Common myeloid progenitor, CD34-positive (primary cell): ENCODE measurements at regions not wholly inside any gene's neighbourhood (a gene's known extent, or its start where the extent isn't known, plus 50 kb on each side); places are given as distances from the start of the nearest gene placed in this dataset.

Source experiments
- CTCF ChIA-PET: fragments of 350-600 bp; sonication (Branson Sonifier 250); formaldehyde crosslinking; loops from one replicate; lab custom pipeline; 2021; ENCODE audit warnings: antibody characterized with exemption; lab: Charles Lee
- POLR2A ChIA-PET: fragments of 350-600 bp; sonication (Branson Sonifier 250); formaldehyde crosslinking; loops from one replicate; lab custom pipeline; 2021; ENCODE audit warnings: antibody characterized with exemption; lab: Charles Lee
- DNase-seq, 3 donors: peaks; one replicate each; pipeline versions ENCODE4 v3.0.0 to v3.0.0-alpha.2; 2013
- H3K27ac ChIP-seq, 2 experiments: 1 replicate in 1 of 2; 2 replicates in 1 of 2; pipeline ENCODE4 v1.7.0; 2013; ENCODE audit warnings: inconsistent platforms in 2 of 2, low read length in 2 of 2, mild to moderate bottlenecking in 2 of 2, low read depth in 1 of 2, moderate library complexity in 1 of 2; ENCODE audit not compliant: severe bottlenecking in 2 of 2, insufficient read depth in 1 of 2, poor library complexity in 1 of 2
- H3K27me3 ChIP-seq, 5 experiments: replicated peaks in 2 of 5; 1 replicate in 3 of 5; 2 replicates in 2 of 5; pipeline versions ENCODE4 v1.6.1 to v1.7.0; 2013; ENCODE audit warnings: low read length in 4 of 5, mild to moderate bottlenecking in 2 of 5, moderate library complexity in 2 of 5, inconsistent platforms in 1 of 5; ENCODE audit not compliant: insufficient read depth in 5 of 5, control insufficient read depth in 4 of 5
- H3K36me3 ChIP-seq, 4 experiments: 1 replicate in 2 of 4; 2 replicates in 2 of 4; pipeline versions ENCODE4 v1.6.1 to v1.7.0; 2013; ENCODE audit warnings: low read length in 3 of 4, control low read depth in 1 of 4, mild to moderate bottlenecking in 1 of 4; ENCODE audit not compliant: control insufficient read depth in 4 of 4, insufficient read depth in 4 of 4
- H3K4me1 ChIP-seq, 4 experiments: 1 replicate in 3 of 4; 2 replicates in 1 of 4; pipeline versions ENCODE4 v1.6.1 to v1.7.1; 2013; ENCODE audit warnings: low read length in 3 of 4, mild to moderate bottlenecking in 3 of 4, control low read depth in 1 of 4, inconsistent platforms in 1 of 4, moderate library complexity in 1 of 4; ENCODE audit not compliant: control insufficient read depth in 4 of 4, insufficient read depth in 4 of 4; ENCODE audit errors: control extremely low read depth in 1 of 4
- H3K4me3 ChIP-seq, 7 experiments: 1 replicate in 4 of 7; 2 replicates in 3 of 7; pipeline versions ENCODE4 v1.5.1 to v1.7.0; 2013; ENCODE audit warnings: mild to moderate bottlenecking in 7 of 7, low read length in 6 of 7, moderate library complexity in 6 of 7, inconsistent platforms in 2 of 7, low read depth in 2 of 7, control low read depth in 1 of 7; ENCODE audit not compliant: insufficient read depth in 4 of 7, control insufficient read depth in 1 of 7; ENCODE audit errors: extremely low read depth in 1 of 7
- H3K9me3 ChIP-seq, 5 experiments: 1 replicate in 4 of 5; 2 replicates in 1 of 5; pipeline versions ENCODE4 v1.6.1 to v1.7.1; 2013; ENCODE audit warnings: low read length in 4 of 5, mild to moderate bottlenecking in 2 of 5, inconsistent platforms in 1 of 5, low read depth in 1 of 5, moderate library complexity in 1 of 5; ENCODE audit not compliant: control insufficient read depth in 4 of 5, insufficient read depth in 2 of 5; ENCODE audit errors: control extremely low read depth in 1 of 5
- WGBS: methylation state at CpG from one replicate; pipeline ENCODE4 v1.1.5; 2013; ENCODE audit not compliant: insufficient coverage; 5-methylcytosine and 5-hydroxymethylcytosine counted together

DNA sequence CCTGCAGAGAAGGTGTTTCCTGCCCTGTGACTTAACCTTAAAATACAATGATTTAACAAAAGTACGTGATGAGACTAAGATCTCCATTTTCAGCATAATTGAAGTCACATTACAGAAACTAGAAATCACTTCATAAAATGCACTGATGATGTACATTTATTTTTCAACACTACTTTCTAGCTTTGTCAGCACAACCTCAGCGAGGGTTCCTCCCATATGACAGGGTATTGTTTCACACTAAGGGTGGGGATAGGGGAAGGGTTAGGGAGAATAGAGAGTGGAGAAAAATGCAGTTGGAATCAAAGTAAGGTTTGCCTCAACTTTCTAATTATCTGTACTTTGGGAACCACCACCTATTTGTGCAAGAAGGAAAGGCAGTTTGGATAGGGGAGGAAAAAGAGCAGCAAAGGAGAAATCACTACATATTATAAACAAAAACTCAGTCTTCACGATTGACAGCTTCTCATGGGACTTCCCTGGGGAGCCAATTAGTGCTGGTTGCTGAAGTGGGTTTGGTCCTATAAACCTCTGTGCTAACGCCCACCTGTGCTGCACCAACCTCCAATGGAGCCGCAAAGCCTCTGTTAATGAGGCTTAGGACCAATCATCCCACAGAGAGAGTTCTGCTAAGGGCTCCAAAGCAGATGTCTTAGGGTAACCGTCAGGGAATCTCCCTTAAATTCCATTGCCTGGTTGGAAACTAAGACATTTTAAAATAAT, 369.2 kb upstream of the PDE4D start:
- 100% methylated on average over 4 of the region's 6 CpGs for WGBS
- CTCF ChIA-PET = no interaction called here

DNA sequence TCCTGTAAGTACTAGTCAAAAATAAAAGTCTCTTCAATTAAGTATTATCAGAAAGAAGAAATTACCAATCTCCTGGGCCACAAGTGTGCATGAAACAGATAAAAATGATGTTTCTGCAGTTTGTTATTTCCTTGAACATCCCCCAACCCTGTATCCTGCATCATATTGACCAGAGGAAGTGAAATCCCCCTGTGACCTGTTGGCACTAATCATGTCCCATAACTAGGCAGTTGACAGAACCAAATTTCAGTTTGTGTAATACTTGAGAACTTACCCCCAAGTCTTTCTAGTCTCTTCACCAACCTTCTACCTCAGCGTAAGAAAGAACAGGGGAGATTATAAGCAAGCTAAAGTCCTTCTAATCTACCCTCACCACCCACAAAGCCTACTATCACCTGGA, 368.2 kb upstream of the PDE4D start:
- 100% methylated on average over 1 of the region's 1 CpG for WGBS
- H3K4me1 ChIP-seq = peaks cover 2 to 28% (median 8%) of the 10 kb centered on the region in 4 experiments
- POLR2A ChIA-PET = no interaction called here
- H3K27ac ChIP-seq = no peak overlapping the region
- no peaks in the 10 kb centered on the region for H3K36me3 ChIP-seq
- CTCF ChIA-PET = no interaction called here
- H3K4me3 ChIP-seq = no peak overlapping the region
- H3K27me3 ChIP-seq = no peaks in the 10 kb centered on the region
- H3K9me3 ChIP-seq = no peaks in the 10 kb centered on the region
- no peak for DNase-seq

More for the DNA sequence above, 369.2 kb upstream of the PDE4D start:
- DNase-seq = no peak
- Histone ChIP-seq H3K36me3 (no peaks in the 10 kb centered on the region), H3K9me3 (no peaks in the 10 kb centered on the region), H3K4me1 (peaks cover 2 to 28% (median 8%) of the 10 kb centered on the region in 4 experiments), H3K4me3 (no peak overlapping the region), H3K27ac (no peak overlapping the region), H3K27me3 (no peaks in the 10 kb centered on the region)
- POLR2A ChIA-PET = no interaction called here

DNA sequence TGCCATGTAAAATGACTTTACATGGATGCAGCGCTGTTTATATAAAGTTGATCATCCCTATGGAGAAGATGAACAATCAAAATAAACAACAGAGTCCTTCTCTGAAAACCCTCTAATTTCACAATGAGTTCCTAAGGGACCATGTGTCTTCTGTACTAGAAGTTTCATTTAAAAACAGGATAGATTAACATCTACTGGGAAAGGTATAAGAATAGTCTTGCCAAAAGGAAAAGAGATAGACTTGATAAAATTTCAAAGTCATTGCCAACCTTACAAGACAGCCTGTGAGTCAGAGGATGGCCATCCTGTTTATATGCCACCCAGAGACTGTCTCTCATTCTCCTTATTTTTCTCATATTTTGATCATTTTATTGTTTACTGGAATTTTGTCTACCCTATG, 367.1 kb upstream of the PDE4D start:
- Histone ChIP-seq H3K4me3 (no peak overlapping the region), H3K4me1 (peaks cover 2 to 28% (median 8%) of the 10 kb centered on the region in 4 experiments), H3K36me3 (no peaks in the 10 kb centered on the region), H3K27me3 (no peaks in the 10 kb centered on the region), H3K27ac (no peak overlapping the region), H3K9me3 (no peaks in the 10 kb centered on the region)
- POLR2A ChIA-PET = no interaction called here
- DNase-seq = no peak
- no CpG with 5 or more reads among the region's 1 CpG for WGBS
- CTCF ChIA-PET = no interaction called here

DNA sequence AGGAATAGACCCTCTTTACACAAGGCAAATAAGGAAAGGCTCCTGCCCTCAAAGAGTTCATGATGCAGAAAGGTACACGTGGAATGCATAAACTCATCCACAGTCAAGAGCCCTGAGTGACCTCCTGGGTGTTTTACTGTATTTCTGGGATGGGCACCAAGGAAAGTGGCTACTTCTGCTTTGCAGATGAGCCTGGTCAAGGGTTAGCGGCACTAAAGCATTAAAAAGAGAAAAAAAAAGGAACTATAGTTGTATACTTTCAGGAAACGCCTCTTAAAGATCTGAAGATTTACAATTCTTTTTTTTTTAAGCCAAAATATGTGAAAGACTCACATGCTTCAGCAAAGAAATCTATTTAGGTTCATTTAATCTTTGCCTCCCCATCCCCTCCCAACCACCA, 366.2 kb upstream of the PDE4D start:
- Histone ChIP-seq H3K36me3 (no peaks in the 10 kb centered on the region), H3K4me1 (peaks cover 2 to 28% (median 8%) of the 10 kb centered on the region in 4 experiments), H3K27me3 (no peaks in the 10 kb centered on the region), H3K9me3 (no peaks in the 10 kb centered on the region), H3K27ac (no peak overlapping the region), H3K4me3 (no peak overlapping the region)
- peak in 2 of 3 donors; percentile 39 to 54 for DNase-seq
- POLR2A ChIA-PET = no interaction called here
- CTCF ChIA-PET = no interaction called here
- 18% methylated on average over 1 of the region's 3 CpGs for WGBS

DNA sequence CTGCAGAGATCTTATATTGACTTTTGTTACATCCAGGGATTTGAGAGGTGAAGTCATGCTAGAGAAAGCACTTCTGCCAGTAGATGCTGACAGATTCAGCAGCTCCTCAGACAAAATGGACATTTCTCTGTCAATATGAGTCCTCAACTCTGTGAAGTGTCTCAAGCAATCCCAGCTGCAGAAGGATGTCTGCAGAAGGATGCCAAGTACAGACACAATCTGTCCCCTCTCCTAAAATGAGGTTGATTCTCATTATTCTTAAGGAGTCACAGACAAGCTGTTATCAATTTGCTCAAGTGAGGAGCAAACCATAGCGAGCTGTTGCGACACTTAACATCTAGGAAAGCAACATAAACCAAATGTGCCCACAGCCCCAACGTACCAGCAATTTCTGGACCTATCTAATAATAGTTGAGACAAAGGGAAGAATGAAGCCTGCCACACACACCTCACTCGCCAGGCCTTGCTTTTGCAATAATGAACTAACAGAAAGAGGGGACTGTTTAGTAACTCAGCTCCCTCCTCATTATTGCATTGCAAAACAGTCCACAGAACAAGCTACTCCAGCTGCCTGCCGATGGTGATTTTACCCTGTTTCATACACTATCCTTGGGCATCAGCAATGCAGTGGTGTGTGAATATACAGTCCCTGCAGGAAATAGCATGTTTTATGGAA, 364.2 kb upstream of the PDE4D start:
- no peak overlapping the region for H3K4me3 ChIP-seq
- H3K9me3 ChIP-seq = no peaks in the 10 kb centered on the region
- H3K27me3 ChIP-seq = no peaks in the 10 kb centered on the region
- H3K27ac ChIP-seq = no peak overlapping the region
- CTCF ChIA-PET = interaction anchor here (1.0 kb wide), 1 partner anchor 9 kb away, joined by 3 read pairs; no protein-coding TSS in a partner anchor
- peaks cover 2 to 27% (median 8%) of the 10 kb centered on the region in 4 experiments for H3K4me1 ChIP-seq
- H3K36me3 ChIP-seq = no peaks in the 10 kb centered on the region
- WGBS = 80% methylated on average over 1 of the region's 5 CpGs
- DNase-seq = no peak
- POLR2A ChIA-PET = no interaction called here

DNA sequence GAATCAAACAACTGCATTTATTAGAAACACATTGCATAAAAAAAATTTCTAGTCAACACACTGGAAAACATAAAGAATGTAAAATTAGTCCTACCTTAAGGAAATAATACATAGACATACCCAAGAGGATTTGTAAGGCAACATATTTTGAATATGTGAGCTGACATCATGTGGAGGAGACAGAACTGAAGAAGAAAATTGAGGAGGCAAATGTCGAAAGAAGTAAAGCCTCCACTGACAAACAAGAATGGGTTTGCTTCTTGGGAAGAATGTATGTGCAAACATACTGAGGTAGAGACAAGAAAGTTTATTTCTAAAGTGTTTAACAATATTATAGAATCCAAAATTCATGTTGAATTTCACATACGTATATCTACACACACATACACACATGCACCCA, 363.0 kb upstream of the PDE4D start:
- POLR2A ChIA-PET = no interaction called here
- 100% methylated on average over 1 of the region's 2 CpGs for WGBS
- Histone ChIP-seq H3K4me1 (peaks cover 2 to 20% (median 7%) of the 10 kb centered on the region in 4 experiments), H3K9me3 (no peaks in the 10 kb centered on the region), H3K27ac (no peak overlapping the region), H3K27me3 (no peaks in the 10 kb centered on the region), H3K36me3 (no peaks in the 10 kb centered on the region), H3K4me3 (no peak overlapping the region)
- no peak for DNase-seq
- CTCF ChIA-PET = no interaction called here

DNA sequence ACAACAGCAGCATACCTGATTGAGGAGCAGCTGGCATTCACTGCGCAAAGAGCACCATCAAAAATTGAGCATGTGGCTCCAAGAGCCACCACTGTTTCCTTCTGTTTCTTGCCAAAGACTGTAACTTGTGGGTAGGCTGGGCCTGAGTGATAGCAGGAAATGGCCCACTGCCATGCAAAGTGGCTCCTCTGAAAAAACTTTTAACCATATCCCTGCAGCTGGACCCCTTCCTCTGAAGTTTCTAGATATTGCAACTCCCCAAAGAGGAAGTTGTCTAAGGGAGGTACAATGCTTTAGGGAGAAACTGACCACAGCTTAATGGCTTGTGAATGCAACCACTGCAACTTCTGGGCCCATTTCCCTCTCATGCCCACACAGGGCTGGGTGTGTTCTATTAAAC, 355.4 kb upstream of the PDE4D start:
- POLR2A ChIA-PET = no interaction called here
- H3K4me1 ChIP-seq = peaks cover 13 to 28% (median 16%) of the 10 kb centered on the region in 4 experiments
- H3K27ac ChIP-seq = no peak overlapping the region

More for the DNA sequence above, 355.4 kb upstream of the PDE4D start:
- DNase-seq = peak; percentile 79 to 97 (median 95)
- Histone ChIP-seq H3K4me3 (no peak overlapping the region), H3K36me3 (no peaks in the 10 kb centered on the region), H3K9me3 (peaks cover 0 to 8% (median 0%) of the 10 kb centered on the region in 5 experiments), H3K27me3 (no peaks in the 10 kb centered on the region)
- 0% methylated on average over 1 of the region's 1 CpG for WGBS
- CTCF ChIA-PET = interaction anchor here (0.9 kb wide), 1 partner anchor 10 kb away, joined by 4 read pairs; no protein-coding TSS in a partner anchor
